AG10803 (cell line): ENCODE measurements at regions not wholly inside any gene's neighbourhood (a gene's known extent, or its start where the extent isn't known, plus 50 kb on each side); places are given as distances from the start of the nearest gene placed in this dataset.

ENCODE experiments used
- DNase-seq: peaks from one replicate; pipeline ENCODE4 v3.0.0; 2010; ENCODE audit warnings: low read depth
- H3K4me3 ChIP-seq: 2 replicates; pipeline ENCODE4 v1.5.1; 2011; ENCODE audit warnings: mild to moderate bottlenecking, low read length, control low read depth
- CTCF ChIP-seq: conservative IDR thresholded peaks from 2 replicates; pipeline ENCODE4 v1.5.1; 2011; ENCODE audit warnings: mild to moderate bottlenecking, low read length, control low read depth, inconsistent platforms

GRCh38 chr14:25488961-25489360 lies 439.0 kb upstream of the STXBP6 start:
- DNase-seq = no peak
- H3K4me3 ChIP-seq = no peak overlapping the region
- no peak for TF ChIP-seq CTCF

- no peak overlapping the region for H3K4me3 ChIP-seq
- TF ChIP-seq CTCF = no peak
- no peak for DNase-seq
Observed at GRCh38 chr14:25485381-25485780, 435.4 kb upstream of the STXBP6 start.

GRCh38 chr14:25484906-25485305 lies 435.0 kb upstream of the STXBP6 start:
- no peak for DNase-seq
- H3K4me3 ChIP-seq = no peak overlapping the region
- TF ChIP-seq CTCF = no peak

GRCh38 chr14:25484235-25484634 lies 434.3 kb upstream of the STXBP6 start:
- no peak overlapping the region for H3K4me3 ChIP-seq
- no peak for TF ChIP-seq CTCF
- DNase-seq = no peak

GRCh38 chr14:25477316-25478098 lies 427.6 kb upstream of the STXBP6 start:
- DNase-seq = no peak
- no peak overlapping the region for H3K4me3 ChIP-seq
- no peak for TF ChIP-seq CTCF

GRCh38 chr14:25472700-25473099 lies 422.8 kb upstream of the STXBP6 start:
- no peak overlapping the region for H3K4me3 ChIP-seq
- DNase-seq = no peak
- no peak for TF ChIP-seq CTCF

- DNase-seq = no peak
- TF ChIP-seq CTCF = no peak
- H3K4me3 ChIP-seq = no peak overlapping the region
Observed at GRCh38 chr14:25464772-25465171, 414.8 kb upstream of the STXBP6 start.
